ENCODE measurements at regions not wholly inside any gene's neighbourhood (a gene's known extent, or its start where the extent isn't known, plus 50 kb on each side); places are given as distances from the start of the nearest gene placed in this dataset.

DNA sequence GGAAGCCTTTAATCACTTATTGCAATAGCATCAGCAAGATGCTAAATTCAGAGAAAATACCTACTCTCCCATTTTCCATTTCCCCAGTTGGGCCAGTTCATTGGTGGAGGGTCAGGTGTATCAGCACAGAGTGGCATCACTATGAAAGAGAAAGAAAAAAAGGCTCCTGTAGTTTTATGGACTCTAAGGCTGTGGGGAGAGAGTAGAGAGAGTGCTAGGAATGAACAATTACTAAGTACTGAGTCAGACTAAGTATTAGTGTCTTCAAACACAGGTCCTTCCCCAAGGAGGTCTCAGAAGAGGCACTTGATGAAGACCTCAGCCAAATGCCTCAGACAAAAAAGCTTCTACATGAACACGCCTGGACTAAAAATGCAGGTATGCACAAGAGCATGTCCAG, 1061.9 kb downstream of the FSTL5 start:
- no peak for DNase-seq

DNA sequence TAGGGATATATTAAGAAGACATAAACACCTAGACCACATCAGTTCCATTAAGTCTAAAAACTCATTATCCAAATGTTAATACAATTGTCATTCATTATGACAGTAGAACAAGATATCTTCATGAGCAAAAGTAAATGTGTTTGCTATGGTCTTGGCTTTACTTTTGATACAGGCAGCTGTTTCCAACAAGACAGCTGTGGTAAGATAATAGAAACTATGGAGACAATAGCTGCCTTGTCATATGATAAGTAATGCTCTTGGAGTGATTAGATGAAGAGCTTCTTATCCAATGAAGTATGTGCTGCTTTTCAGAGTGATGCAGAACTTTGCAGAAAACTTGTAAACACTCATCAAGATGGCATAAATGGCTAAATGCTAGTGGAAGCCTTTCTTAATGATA, 1066.0 kb downstream of the FSTL5 start:
- DNase-seq, result no peak

- DNase-seq, result no peak
Observed at GRCh38 chr4:161061046-161061445, 1102.8 kb downstream of the FSTL5 start.
